ENCODE measurements at regions not wholly inside any gene's neighbourhood (a gene's known extent, or its start where the extent isn't known, plus 50 kb on each side); places are given as distances from the start of the nearest gene placed in this dataset.

- ATAC-seq: no peak
- H3K27ac ChIP-seq (ENCODE audit: low read depth): no peak overlapping the region
- peaks cover 6% of the 10 kb centered on the region; the same call in 1 of the 2 replicates for H3K9me2 ChIP-seq (ENCODE audit: insufficient read depth)
- TF ChIP-seq NANOG (IDR thresholded peaks at IDR 0.05; ENCODE audit: borderline replicate concordance): no peak
- TF ChIP-seq JUNB (IDR thresholded peaks at IDR 0.05; ENCODE audit: unreplicated experiment): no peak
- no peak for TF ChIP-seq EZH2 (IDR thresholded peaks at IDR 0.05; ENCODE audit: low read depth, unreplicated experiment)
- no peak for TF ChIP-seq ZNF114 (CRISPR knock-in tag; IDR thresholded peaks at IDR 0.05)
- no peak for TF ChIP-seq POLR2AphosphoS5 (IDR thresholded peaks at IDR 0.05; ENCODE audit: low read depth)
- TF ChIP-seq EZH2phosphoT487 (IDR thresholded peaks at IDR 0.05; ENCODE audit: unreplicated experiment): no peak
- TF ChIP-seq ETS1 (IDR thresholded peaks at IDR 0.05): no peak
- no peak for TF ChIP-seq CREB1 (CRISPR knock-in tag; IDR thresholded peaks at IDR 0.05; ENCODE audit: low read depth)
- no peak for TF ChIP-seq ZNF331 (CRISPR knock-in tag; IDR thresholded peaks at IDR 0.05; ENCODE audit: low read depth)
- TF ChIP-seq STAT1 (IDR thresholded peaks at IDR 0.05; ENCODE audit: unreplicated experiment): no peak
- TF ChIP-seq REST (IDR thresholded peaks at IDR 0.05; ENCODE audit: unreplicated experiment): no peak
- no peak for TF ChIP-seq ZNF462 (CRISPR knock-in tag; IDR thresholded peaks at IDR 0.05)
- TF ChIP-seq CTCF (conservative IDR thresholded peaks at IDR 0.05; ENCODE audit: low read depth in 2 of 2): no peak
- H3F3A ChIP-seq (replicated peaks; ENCODE audit: low read depth): no peaks in the 10 kb centered on the region
- Mint-ChIP-seq H3K27ac (no peak overlapping the region), H3K9me3 (no peaks in the 10 kb centered on the region; the same call in 1 of the 3 replicates), H3K36me3 (ENCODE audit: low read depth) (peaks cover 6% of the 10 kb centered on the region; the same call in 2 of the 3 replicates), H3K27me3 (ENCODE audit: insufficient read depth, low read depth, poor library complexity) (no peaks in the 10 kb centered on the region), H3K4me1 (peaks cover 2% of the 10 kb centered on the region; the same call in 1 of the 3 replicates), H3K4me3 (no peak overlapping the region)
- no peaks in the 10 kb centered on the region for H3K4me1 ChIP-seq (ENCODE audit: insufficient read depth)
- H3K4me3 ChIP-seq: no peak overlapping the region
- no peak overlapping the region for H2AFZ ChIP-seq
- no peaks in the 10 kb centered on the region for H3K36me3 ChIP-seq (ENCODE audit: insufficient read depth)
- DNase-seq (ENCODE audit: low spot score): no peak
- H4K20me1 ChIP-seq (replicated peaks; ENCODE audit: insufficient read depth): no peaks in the 10 kb centered on the region
- H3K79me2 ChIP-seq (replicated peaks; ENCODE audit: insufficient read depth): no peaks in the 10 kb centered on the region
- no peaks in the 10 kb centered on the region for H3K27me3 ChIP-seq (ENCODE audit: insufficient read depth)
- H3K4me2 ChIP-seq: no peak overlapping the region
Measured at GRCh38 chr13:90098577-90098976, 1248.9 kb upstream of the MIR17HG start.

Measured in GM23338 (cell line).